Upper lobe of left lung (tissue), 6 donors: ENCODE measurements at regions not wholly inside any gene's neighbourhood (a gene's known extent, or its start where the extent isn't known, plus 50 kb on each side); places are given as distances from the start of the nearest gene placed in this dataset.
A peak's percentile ranks its signal among the peaks of the same experiment; 100 is the strongest.

Experiments used
- ATAC-seq, 2 donors: fragments of 200-7000 bp; cut with Tn5 transposase; one replicate each; pipeline ENCODE4 v1.9.1; 2022; ENCODE audit warnings: mild to moderate bottlenecking in 2 of 2, moderate library complexity in 2 of 2; ENCODE audit not compliant: low FRiP score in 2 of 2
- DNase-seq, 2 donors: peaks; one replicate each; pipeline ENCODE4 v3.0.0-alpha.2; 2019 to 2020
- H3K27ac ChIP-seq, 4 donors: fragments of 200-600 bp; sonication (generic); one replicate each; pipeline ENCODE4 v1.5.1; 2016 to 2019
- H3K27me3 ChIP-seq, 4 donors: fragments of 200-600 bp; sonication (generic); one replicate each; pipeline ENCODE4 v1.5.1; 2017 to 2019
- H3K36me3 ChIP-seq, 4 donors: fragments of 200-600 bp; sonication (generic); one replicate each; pipeline ENCODE4 v1.5.1; 2016 to 2019
- H3K4me1 ChIP-seq, 4 donors: fragments of 200-600 bp; sonication (generic); one replicate each; pipeline ENCODE4 v1.5.1; 2018 to 2019
- H3K4me3 ChIP-seq, 4 donors: fragments of 200-600 bp; sonication (generic); one replicate each; pipeline ENCODE4 v1.5.1; 2017 to 2019; ENCODE audit warnings: mild to moderate bottlenecking in 2 of 4, moderate library complexity in 1 of 4
- H3K9me3 ChIP-seq, 4 donors: fragments of 200-600 bp; sonication (generic); one replicate each; pipeline ENCODE4 v1.5.1; 2018 to 2019
- EP300 ChIP-seq, 4 donors: sonication (generic); formaldehyde crosslinking; IDR thresholded peaks; one replicate each; pipeline ENCODE4 v1.5.1; 2017; ENCODE audit warnings: antibody characterized with exemption in 4 of 4, control low read depth in 2 of 4
- POLR2A ChIP-seq, 4 donors: fragments of 450-650 bp; IDR thresholded peaks; one replicate each; pipeline ENCODE4 v1.5.1; 2016 to 2017; ENCODE audit warnings: antibody characterized with exemption in 4 of 4, mild to moderate bottlenecking in 2 of 4
- POLR2AphosphoS5 ChIP-seq, 2 donors: sonication (generic); formaldehyde crosslinking; IDR thresholded peaks; one replicate each; pipeline ENCODE4 v1.5.1; 2017; ENCODE audit warnings: antibody characterized with exemption in 2 of 2
- WGBS, 2 donors: methylation state at CpG; one replicate each; pipeline ENCODE4 v1.1.5; 2017 to 2018; 5-methylcytosine and 5-hydroxymethylcytosine counted together
- TF ChIP-seq, protein P1 (sequence below), 6 experiments: fragments of 450-650 bp in 4 of 6; fragments of 200-600 bp in 2 of 6; sonication (generic) in 2 of 6; IDR thresholded peaks; one replicate each; pipeline ENCODE4 v1.5.1; 2016 to 2019; ENCODE audit warnings: antibody characterized with exemption in 6 of 6
- donor health status: DM: no; HTN: no; CAD: no; lungs with moderate emphysema.
- donor health status: DM: no; HTN: yes; CAD: no; lungs with severe emphysema.

- Histone ChIP-seq H3K27ac (no peak overlapping the region), H3K27me3 (no peaks in the 10 kb centered on the region), H3K4me3 (no peak overlapping the region), H3K4me1 (no peaks in the 10 kb centered on the region), H3K9me3 (no peaks in the 10 kb centered on the region), H3K36me3 (no peaks in the 10 kb centered on the region)
- DNase-seq, result no peak
- ATAC-seq, result no peak
- WGBS, 2 donors, result 77 to 86% methylated on average over 3 of the region's 3 CpGs
- TF ChIP-seq POLR2AphosphoS5 (IDR thresholded peaks at IDR 0.05) (no peak), POLR2A (IDR thresholded peaks at IDR 0.05) (no peak), EP300 (IDR thresholded peaks at IDR 0.05) (no peak)
- TF ChIP-seq, protein P1, sequence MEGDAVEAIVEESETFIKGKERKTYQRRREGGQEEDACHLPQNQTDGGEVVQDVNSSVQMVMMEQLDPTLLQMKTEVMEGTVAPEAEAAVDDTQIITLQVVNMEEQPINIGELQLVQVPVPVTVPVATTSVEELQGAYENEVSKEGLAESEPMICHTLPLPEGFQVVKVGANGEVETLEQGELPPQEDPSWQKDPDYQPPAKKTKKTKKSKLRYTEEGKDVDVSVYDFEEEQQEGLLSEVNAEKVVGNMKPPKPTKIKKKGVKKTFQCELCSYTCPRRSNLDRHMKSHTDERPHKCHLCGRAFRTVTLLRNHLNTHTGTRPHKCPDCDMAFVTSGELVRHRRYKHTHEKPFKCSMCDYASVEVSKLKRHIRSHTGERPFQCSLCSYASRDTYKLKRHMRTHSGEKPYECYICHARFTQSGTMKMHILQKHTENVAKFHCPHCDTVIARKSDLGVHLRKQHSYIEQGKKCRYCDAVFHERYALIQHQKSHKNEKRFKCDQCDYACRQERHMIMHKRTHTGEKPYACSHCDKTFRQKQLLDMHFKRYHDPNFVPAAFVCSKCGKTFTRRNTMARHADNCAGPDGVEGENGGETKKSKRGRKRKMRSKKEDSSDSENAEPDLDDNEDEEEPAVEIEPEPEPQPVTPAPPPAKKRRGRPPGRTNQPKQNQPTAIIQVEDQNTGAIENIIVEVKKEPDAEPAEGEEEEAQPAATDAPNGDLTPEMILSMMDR (IDR thresholded peaks at IDR 0.05), result no peak
Measured at GRCh38 chr13:34589581-34589980, 352.5 kb upstream of the NBEA start.

DNA sequence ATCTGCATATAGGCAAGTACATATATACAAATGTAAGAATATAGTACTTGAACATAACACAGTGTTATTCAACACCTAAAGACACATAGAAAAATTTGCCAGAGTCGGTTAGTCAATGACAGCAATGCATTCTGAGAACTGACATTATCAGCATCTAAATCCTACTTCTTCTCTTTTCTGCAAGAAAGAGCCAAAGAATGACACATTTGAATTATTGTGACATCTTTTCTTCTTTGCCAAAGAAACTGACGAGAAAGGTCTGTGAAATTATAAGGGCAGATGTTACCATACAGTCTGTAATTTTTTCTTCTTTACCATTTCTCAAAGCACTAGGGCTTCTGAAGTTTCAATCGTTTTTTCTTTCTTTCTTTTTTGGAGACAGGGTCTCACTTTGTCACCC lies 350.9 kb upstream of the NBEA start:
- no peak overlapping the region for H3K27ac ChIP-seq
- TF ChIP-seq POLR2AphosphoS5 (IDR thresholded peaks at IDR 0.05), result no peak
- TF ChIP-seq POLR2A (IDR thresholded peaks at IDR 0.05), result no peak
- TF ChIP-seq EP300 (IDR thresholded peaks at IDR 0.05), result no peak
- TF ChIP-seq, protein P1 (IDR thresholded peaks at IDR 0.05), result no peak
- no peaks in the 10 kb centered on the region for H3K27me3 ChIP-seq
- H3K4me1 ChIP-seq, result no peaks in the 10 kb centered on the region
- H3K9me3 ChIP-seq, result no peaks in the 10 kb centered on the region
- no peaks in the 10 kb centered on the region for H3K36me3 ChIP-seq
- DNase-seq (no peak), ATAC-seq (no peak)
- H3K4me3 ChIP-seq, result no peak overlapping the region
- 57 to 65% methylated on average over 3 of the region's 3 CpGs for WGBS, 2 donors

DNA sequence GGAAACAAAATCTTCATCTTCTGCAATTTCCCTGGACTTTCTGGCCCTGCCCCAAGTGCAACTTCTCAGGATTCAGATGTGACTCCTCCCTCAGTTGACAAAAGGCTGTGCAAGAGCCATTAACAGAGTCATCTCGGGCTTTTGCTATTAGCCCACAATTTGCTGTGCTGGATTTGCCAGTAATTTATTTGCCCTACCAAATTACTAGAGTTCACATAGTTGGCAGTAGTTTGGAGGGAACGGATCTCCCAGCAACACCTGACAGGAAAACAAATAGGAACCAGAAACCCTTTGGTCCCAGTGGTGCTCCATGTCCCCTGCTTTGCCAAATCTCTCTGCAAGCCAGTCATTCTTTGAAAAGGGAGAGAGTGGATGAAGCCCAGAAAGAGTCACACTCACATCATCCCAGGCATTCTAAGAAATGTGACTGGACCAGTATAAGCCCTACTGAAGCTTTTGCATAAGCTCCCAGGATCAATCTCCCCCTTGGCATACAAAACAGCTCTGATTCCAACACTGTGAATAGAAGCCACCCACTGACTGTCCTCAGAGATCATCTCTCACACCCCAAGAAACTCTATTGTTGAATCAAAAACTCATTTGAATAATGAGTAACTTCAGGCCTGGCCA lies 350.1 kb upstream of the NBEA start:
- ATAC-seq, result peak in 1 of 2 donors; percentile 48
- Histone ChIP-seq H3K27ac (no peak overlapping the region), H3K36me3 (no peaks in the 10 kb centered on the region), H3K4me1 (no peaks in the 10 kb centered on the region), H3K9me3 (no peaks in the 10 kb centered on the region), H3K4me3 (no peak overlapping the region), H3K27me3 (no peaks in the 10 kb centered on the region)
- no peak for DNase-seq
- WGBS, 2 donors, result 33 to 50% methylated on average over 2 of the region's 2 CpGs
- TF ChIP-seq, protein P1 (IDR thresholded peaks at IDR 0.05), result no peak
- TF ChIP-seq POLR2A (IDR thresholded peaks at IDR 0.05) (no peak), EP300 (IDR thresholded peaks at IDR 0.05) (no peak), POLR2AphosphoS5 (IDR thresholded peaks at IDR 0.05) (no peak)

- Histone ChIP-seq H3K4me3 (no peak overlapping the region), H3K4me1 (no peaks in the 10 kb centered on the region), H3K36me3 (no peaks in the 10 kb centered on the region), H3K9me3 (no peaks in the 10 kb centered on the region), H3K27ac (no peak overlapping the region), H3K27me3 (no peaks in the 10 kb centered on the region)
- WGBS, 2 donors, result 83 to 91% methylated on average over 1 of the region's 1 CpG
- TF ChIP-seq POLR2AphosphoS5 (IDR thresholded peaks at IDR 0.05), result no peak
- TF ChIP-seq, protein P1 (IDR thresholded peaks at IDR 0.05), result no peak
- no peak for TF ChIP-seq EP300 (IDR thresholded peaks at IDR 0.05)
- TF ChIP-seq POLR2A (IDR thresholded peaks at IDR 0.05), result no peak
- ATAC-seq (no peak), DNase-seq (no peak)
Measured at GRCh38 chr13:34593658-34594057, 348.4 kb upstream of the NBEA start.

GRCh38 chr13:34594507-34594906 lies 347.6 kb upstream of the NBEA start:
- no peak overlapping the region for H3K4me3 ChIP-seq
- no peak for ATAC-seq
- no peaks in the 10 kb centered on the region for H3K4me1 ChIP-seq
- TF ChIP-seq POLR2AphosphoS5 (IDR thresholded peaks at IDR 0.05), result no peak
- TF ChIP-seq POLR2A (IDR thresholded peaks at IDR 0.05), result no peak
- TF ChIP-seq EP300 (IDR thresholded peaks at IDR 0.05), result no peak
- WGBS, 2 donors, result 68 to 81% methylated on average over 5 of the region's 5 CpGs
- DNase-seq, result no peak
- H3K36me3 ChIP-seq, result no peaks in the 10 kb centered on the region
- H3K27ac ChIP-seq, result no peak overlapping the region
- no peaks in the 10 kb centered on the region for H3K9me3 ChIP-seq
- H3K27me3 ChIP-seq, result no peaks in the 10 kb centered on the region
